ENCODE measurements at regions not wholly inside any gene's neighbourhood (a gene's known extent, or its start where the extent isn't known, plus 50 kb on each side); places are given as distances from the start of the nearest gene placed in this dataset.
"Not testable (repeated sequence)": the region's sequence is repeated elsewhere in the genome, so short reads cannot be mapped to it uniquely, and the experiment has no call there.

DNA sequence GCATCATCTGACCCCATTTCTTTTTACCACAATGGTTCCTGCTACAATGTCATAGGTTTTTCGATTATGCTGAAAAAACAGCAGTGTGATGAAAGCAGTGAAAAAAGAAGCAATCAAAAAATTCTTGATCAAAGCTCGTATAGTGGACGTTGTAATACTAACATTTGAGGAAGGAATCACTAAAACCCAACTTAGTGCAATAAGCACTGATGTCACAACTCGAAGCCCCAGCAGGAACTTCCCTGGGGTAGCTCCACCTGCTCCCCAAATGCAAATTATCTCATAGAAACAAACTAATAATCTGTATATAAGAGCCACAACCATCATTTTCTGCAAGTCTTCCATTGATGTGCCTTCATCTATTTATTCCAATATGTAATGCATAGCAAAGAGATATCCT, 285.6 kb upstream of the SGK1 start:
- no peak for DNase-seq

GRCh38 chr6:134602123-134602522, 284.2 kb upstream of the SGK1 start:
- DNase-seq, result no peak

GRCh38 chr6:134600671-134601070, 282.8 kb upstream of the SGK1 start:
- DNase-seq, result no peak

- no peak for DNase-seq
Observed at GRCh38 chr6:134599079-134599478, 281.2 kb upstream of the SGK1 start.

DNA sequence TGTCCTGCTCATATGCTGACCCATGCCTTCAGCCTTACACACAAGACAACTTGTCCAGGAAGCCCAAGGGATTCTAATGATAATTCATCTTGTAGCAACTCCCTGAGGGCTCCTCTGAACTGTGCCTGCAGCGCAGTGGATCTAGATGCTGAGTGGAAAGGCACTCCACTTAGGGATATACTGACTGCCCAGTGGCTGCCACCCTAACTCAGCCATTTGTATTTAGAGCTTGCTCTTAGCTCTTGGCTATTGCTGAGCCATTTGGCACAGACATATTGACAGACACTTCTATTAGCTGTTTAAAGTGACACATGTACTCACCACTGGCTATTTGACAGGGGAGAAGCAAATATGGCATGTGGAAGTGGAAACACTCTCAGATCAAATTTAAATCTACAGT, 278.3 kb upstream of the SGK1 start:
- DNase-seq, result no peak

DNA sequence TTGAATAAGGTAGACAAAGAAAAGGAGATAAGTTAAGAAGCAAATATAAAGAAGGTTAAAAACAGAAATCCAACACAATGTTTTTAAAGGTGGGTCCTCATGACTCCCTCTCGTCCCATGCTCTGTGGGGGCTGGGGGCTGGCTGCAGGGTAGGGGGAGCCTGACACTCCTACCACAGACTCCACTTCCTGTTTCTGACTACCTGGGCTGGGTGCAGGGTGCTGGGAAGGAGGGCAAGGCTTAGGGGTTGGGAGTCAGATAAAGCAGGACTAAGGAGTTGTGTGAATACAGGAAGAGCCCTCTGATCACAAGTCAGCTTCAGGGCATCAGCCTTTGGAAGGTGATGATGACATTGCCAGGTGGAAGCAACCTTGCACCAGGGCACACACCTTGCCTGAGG, 277.0 kb upstream of the SGK1 start:
- no peak for DNase-seq

DNA sequence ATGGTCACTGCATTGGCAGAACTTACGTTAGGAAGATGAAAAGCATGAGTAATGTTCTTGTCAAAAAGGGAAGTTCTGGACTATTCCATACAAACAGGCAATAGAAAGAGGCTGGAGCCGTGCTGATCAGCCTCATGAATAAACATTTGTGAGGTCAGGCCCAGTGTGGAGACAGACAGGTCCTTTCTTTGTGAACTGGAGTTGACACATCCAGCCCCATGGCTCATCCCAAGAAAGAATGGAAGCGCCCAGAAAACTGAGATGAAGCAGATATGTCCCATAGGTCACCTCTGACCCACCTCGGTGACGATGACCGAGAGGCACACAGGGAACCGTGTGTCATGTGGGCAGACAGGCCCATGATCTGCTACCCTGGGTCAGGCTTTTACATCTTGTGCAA, 276.0 kb upstream of the SGK1 start:
- DNase-seq, result no peak

GRCh38 chr6:134593442-134593841, 275.5 kb upstream of the SGK1 start:
- DNase-seq, result no peak

- DNase-seq, result no peak
Observed at GRCh38 chr6:134593024-134593423, 275.1 kb upstream of the SGK1 start.

GRCh38 chr6:134590449-134590848, 272.5 kb upstream of the SGK1 start:
- no peak for DNase-seq

DNA sequence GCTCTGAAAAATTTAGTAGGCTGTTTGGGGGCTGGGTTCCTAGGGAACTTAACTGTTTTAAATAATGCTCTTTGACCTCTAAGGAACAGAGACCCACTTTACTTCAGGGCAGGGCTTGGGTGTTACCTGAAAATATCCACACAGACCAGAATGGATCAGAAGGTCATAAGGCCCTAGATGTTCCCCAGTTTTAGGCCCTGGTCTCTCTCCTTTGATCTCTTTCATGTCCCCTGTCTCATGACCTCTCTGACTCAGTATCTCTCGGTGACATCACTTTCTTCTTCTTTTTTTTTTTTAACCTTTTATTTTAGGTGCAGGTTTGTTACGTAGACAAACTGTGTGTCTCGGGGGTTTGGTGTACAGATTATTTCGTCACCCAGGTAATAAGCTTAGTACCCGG, 272.1 kb upstream of the SGK1 start:
- no peak for DNase-seq

DNA sequence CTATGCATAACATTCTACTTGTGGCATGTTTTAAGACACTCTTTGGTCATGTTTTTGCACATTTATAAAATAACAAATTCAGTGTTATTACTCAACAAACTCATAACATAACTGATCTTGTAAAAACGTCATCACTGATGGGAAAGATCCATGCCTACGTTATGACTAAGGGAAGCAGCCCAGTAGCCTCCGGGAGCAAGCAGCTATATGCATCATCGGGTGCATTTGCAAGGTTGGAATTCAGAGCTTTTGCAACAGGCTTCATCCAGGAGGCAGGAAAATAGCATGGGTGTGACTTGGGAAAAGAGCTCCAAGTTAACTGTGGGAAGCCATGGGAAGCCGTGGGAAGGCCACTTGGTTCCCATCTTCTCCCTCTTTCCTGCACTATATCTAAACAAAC, 271.6 kb upstream of the SGK1 start:
- DNase-seq, result no peak

DNA sequence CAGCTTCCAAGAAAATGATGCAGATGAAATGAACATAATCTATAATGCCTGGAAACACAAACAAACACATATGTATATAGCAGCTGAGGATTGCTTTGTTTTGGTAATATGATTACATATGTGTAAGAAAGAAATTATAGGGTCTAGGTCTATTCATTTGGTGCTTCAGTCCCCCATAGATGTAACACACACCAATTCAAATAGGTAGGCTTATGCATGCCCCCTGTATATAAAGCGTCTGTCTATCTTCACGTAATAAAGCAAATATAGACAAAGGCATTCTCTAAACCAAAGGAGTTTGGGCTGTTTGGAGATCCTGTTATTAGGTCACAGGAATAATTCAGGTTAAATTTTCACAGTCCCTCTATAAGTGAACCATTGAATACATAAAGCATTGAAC, 270.4 kb upstream of the SGK1 start:
- no peak for DNase-seq

DNA sequence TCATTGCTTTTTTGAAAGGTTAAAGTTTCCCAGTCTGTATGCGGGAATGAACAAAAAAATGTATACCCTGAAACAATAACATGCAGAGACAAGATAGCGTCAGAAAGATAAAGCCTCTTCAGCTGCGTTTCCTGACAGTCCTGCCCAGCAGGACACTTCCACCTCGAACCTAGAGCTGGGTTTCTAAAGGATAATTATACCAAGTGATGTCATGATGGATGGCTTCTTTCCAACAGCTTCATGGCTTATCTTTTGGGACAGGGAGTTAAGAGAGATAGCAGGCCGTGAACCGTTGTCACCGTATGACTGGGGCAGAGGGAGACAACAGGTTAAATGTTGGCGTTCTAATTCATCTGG, 267.6 kb upstream of the SGK1 start:
- DNase-seq, result no peak

DNA sequence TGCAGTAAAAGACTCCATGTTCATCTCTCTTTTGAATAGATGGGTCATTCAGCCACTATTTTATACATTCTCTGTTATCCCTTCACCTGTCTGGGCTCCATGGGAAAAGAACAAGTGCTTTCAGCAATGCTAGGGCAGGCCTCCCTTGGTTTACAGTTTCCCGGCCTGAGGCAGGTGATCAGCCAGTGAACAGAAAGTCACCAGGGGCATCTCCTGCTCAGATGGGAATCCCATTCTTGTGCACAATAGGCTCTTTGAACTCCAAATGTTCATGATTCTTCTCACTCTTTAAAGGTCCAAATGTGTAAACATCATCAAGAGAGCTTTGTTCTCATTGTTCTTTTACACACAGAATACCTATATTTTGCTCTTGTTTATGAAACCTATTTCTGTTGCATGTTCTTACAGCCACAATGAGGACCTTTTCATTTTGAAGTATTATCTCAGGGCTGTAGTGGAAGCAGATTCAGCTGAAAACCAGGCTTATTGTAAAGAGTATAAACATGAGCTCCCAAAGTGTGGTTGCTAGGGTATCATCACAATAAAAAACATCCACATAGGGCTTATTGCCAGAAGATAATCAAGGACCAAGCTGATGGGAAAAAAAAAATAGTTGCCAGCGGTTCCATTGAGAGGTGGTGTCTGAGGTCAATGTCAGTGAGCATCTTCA, 267.1 kb upstream of the SGK1 start:
- DNase-seq, result no peak

DNA sequence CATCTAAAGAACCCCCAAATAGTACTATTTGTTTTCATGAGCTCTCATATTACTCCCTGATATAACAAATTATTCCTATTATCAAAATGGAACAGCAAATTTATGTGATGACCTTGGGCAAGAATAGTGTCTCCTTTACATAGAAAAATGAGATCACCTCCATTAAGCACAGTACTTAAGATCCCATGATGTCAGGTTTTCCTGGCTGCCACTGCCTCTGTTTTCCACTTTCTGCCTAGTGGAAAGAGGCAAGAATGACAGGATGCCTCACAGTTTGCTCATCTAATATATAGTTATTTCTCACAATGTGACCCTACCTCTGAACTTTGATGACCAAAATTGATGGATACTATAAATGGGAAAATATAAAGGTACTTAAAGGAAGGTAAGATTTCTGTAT, 260.1 kb upstream of the SGK1 start:
- DNase-seq, result no peak

GRCh38 chr6:134575221-134575620, 257.3 kb upstream of the SGK1 start:
- no peak for DNase-seq

DNA sequence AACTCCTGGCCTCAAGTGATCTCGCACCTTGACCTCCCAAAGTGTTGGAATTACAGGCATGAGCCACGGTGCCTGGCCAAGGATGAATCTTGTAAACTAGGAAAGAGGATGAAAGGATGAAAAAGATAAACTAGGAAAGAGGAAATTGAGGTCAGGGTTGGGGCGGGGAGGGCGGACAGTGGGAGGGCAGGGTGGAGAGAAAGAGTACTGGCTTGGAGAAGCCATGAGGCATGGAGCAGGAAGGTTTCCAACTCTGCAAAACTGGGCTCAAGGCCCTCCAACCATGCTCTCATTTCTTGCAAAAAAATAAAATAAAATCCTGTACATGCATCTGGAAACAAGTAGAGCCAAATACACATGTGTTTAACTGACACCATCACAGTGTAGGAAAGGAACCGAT, 256.6 kb upstream of the SGK1 start:
- DNase-seq, result no peak

DNA sequence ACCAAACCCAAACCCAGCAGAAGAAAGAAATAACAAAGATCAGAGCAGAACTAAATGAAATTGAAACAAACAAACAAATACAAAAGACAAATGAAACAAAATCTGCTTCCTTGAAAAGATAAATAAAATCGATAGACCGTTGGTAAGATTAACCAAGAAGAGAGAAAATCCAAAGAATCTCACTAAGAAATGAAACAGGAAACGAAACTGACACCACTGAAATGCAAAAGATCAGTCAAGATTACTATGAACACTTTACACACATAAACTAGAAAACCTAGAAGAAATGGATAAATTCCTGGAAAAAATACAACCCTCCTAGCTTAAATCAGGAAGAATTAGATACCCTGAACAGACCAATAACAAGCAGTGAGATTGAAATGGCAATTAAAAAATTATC, 252.1 kb upstream of the SGK1 start:
- not testable (repeated sequence) for DNase-seq

GRCh38 chr6:134564705-134565104, 246.8 kb upstream of the SGK1 start:
- no peak for DNase-seq

GRCh38 chr6:134560019-134560418, 242.1 kb upstream of the SGK1 start:
- DNase-seq, result no peak

- DNase-seq, result no peak
Observed at GRCh38 chr6:134557509-134557908, 239.6 kb upstream of the SGK1 start.

DNA sequence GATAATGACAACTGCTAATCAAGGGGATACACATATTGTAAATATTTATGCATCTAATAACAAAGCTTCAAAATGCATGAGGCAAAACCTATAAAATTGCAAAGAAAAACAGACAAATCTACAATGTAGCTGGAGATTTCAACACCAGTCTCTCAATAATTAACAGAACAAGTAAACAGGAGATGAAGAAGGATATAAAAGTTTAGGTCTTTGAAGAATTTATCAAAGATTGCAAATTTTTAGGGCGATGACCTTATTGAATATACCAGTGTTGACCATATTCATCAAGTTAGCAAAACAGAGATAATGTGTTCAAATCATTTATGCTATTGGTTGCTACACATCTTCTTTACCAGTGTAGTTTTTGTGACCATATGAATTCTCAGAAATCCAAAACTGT, 237.8 kb upstream of the SGK1 start:
- no peak for DNase-seq

DNA sequence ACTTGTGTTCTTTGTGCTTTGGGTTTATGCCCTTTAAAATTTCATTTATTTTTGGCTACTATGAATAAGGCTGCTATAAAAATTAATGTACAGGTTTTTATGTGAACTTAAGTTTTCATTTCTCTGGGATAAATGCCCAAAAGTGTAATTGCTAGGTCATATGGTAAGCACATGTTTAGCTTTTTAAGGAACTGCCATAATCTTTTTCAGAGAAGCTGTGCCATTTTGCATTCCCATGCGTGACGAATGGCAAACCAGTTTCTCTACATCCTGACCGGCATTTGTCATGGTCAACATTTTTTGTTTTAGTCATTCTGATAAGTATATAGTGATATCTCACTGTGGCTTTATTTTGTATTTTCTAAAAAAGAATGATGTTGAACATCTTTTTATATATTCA, 236.0 kb upstream of the SGK1 start:
- no peak for DNase-seq

DNA sequence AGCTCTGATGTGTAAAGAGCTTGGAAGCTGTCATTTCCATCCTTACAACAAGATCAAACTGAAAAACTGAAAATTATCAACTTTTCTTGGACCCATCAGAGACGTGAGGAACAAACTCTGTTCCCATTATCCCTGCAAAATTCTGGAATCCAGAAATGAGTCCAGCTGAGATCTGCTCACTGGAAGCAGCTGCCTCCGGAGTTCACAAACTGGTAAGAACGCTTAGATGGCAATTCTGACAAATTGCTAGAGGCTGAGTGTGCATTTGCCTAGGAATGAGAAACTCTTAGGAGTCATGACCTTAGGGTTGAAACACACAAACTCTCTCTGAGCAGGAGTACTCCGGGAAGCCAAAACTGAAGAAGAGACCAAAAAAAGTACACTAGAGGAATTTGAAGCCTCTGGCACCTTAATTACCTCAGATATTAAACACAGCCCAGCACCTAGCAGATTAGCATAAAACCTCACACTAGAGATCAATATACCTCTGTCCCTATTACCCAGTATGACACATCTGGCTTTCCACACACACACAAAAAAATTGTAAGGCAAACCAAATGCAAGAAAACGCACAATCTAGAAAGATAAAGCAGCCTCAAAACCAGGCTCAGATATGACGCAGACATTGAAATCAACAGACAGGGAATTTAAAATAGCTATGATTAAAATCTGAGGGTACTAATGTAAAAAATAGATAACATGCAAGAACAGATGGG, 233.5 kb upstream of the SGK1 start:
- no peak for DNase-seq
